ENCODE measurements at regions not wholly inside any gene's neighbourhood (a gene's known extent, or its start where the extent isn't known, plus 50 kb on each side); places are given as distances from the start of the nearest gene placed in this dataset.

DNA sequence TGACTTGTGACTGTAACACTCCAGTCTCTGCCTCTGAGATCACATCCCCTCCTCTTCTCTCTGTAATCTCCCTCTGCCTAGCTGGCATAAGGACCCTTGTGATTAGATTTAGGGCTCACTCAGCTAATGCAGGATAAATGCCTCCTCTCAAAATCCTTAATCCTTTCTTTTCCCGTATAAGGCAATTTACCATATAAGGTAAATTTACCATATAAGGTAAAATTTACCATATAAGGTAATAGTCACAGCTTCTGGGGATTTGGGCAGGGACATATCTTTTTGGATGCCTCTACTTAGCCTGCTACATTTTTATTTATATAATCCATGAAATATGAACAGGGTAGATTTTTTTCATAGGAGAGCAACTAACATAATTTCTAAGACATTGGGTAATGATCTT is 318.0 kb upstream of the PUM3 start:
- Histone ChIP-seq H3K27me3 (peaks cover 0 to 6% (median 0%) of the 10 kb centered on the region in 4 donors), H3K4me1 (no peaks in the 10 kb centered on the region), H3K9me3 (peaks cover 0 to 4% (median 0%) of the 10 kb centered on the region in 4 donors), H3K4me3 (no peak overlapping the region), H3K27ac (no peak overlapping the region), H3K36me3 (no peaks in the 10 kb centered on the region)
- 65 to 78% methylated on average over 1 of the region's 1 CpG for WGBS, 2 donors
- TF ChIP-seq, protein P1, sequence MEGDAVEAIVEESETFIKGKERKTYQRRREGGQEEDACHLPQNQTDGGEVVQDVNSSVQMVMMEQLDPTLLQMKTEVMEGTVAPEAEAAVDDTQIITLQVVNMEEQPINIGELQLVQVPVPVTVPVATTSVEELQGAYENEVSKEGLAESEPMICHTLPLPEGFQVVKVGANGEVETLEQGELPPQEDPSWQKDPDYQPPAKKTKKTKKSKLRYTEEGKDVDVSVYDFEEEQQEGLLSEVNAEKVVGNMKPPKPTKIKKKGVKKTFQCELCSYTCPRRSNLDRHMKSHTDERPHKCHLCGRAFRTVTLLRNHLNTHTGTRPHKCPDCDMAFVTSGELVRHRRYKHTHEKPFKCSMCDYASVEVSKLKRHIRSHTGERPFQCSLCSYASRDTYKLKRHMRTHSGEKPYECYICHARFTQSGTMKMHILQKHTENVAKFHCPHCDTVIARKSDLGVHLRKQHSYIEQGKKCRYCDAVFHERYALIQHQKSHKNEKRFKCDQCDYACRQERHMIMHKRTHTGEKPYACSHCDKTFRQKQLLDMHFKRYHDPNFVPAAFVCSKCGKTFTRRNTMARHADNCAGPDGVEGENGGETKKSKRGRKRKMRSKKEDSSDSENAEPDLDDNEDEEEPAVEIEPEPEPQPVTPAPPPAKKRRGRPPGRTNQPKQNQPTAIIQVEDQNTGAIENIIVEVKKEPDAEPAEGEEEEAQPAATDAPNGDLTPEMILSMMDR (IDR thresholded peaks at IDR 0.05): no peak
- ATAC-seq: no peak
- FAIRE-seq: no peak
- intact Hi-C loops (cut with DNase I): no loop called here
- DNase-seq: no peak

DNA sequence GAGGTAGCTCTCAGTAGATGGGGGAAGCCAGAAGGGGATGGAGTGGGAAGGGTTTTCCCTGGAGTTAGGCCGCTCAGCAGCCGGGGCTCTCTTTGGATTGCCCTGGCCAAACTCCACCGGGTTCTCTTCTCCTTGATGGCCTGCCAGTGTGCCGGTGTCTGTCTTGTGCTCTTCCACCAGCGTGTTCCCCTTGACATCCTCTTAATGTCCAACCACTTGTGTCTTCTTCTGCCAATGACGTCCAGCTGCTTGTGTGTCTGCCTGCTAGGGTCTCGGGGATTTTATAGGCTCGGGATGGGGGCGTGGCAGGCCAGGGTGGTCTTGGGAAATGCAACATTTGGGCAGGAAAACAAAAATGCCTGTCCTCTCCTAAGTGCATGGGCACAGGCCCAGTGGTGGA is 313.1 kb upstream of the PUM3 start:
- H3K9me3 ChIP-seq: no peaks in the 10 kb centered on the region
- ATAC-seq (no peak), DNase-seq (peak in 1 of 6 donors; percentile 16), FAIRE-seq (no peak)
- no peaks in the 10 kb centered on the region for H3K36me3 ChIP-seq
- H3K4me1 ChIP-seq: no peaks in the 10 kb centered on the region
- no peaks in the 10 kb centered on the region for H3K27me3 ChIP-seq
- intact Hi-C loops (cut with DNase I): no loop called here
- no peak overlapping the region for H3K4me3 ChIP-seq
- TF ChIP-seq, protein P1 (IDR thresholded peaks at IDR 0.05): no peak
- 74 to 80% methylated on average over 9 of the region's 9 CpGs for WGBS, 2 donors
- no peak overlapping the region for H3K27ac ChIP-seq

DNA sequence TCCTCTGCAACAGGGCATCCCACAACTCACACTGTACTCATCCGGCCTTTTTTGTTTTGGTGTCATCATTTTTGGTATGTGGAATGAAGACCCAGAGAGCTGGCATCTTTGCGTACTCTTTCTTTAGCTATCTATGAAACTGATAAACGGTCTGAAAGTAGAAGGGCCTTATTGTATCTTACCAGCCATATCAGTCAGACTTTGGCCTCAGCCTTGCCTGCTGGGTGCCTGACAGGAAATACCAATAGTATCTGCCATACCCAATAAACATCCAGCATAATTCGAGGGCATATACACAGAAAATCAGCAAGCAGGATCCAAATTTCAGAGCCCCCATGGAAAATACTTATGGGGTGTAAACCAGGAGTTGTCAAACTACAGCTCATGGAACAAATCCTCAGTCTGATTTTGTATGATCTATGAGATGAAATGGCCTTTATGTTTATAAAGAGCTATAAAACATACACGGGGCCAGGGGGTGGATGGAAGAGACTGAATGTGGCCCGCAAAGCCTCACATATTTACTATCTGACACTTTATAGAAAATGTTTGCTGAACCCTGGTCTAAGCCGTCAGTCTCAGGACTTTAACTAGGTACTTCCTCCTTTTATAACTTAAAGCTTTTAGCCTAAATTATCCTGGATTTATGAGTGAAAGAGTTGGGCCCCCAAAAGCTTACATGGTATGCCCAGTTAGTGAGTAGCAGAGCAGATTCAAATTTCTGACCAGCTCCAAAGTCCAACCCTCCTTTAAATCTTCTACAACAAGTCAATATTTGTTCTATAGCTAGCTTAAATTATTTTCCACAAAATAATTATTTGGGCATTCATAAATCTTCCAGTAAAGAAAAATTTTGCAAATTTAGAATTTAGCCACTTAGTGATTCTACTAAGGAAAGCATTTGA is 308.0 kb upstream of the PUM3 start:
- TF ChIP-seq, protein P1 (IDR thresholded peaks at IDR 0.05): no peak
- intact Hi-C loops (cut with DNase I): no loop called here
- Histone ChIP-seq H3K4me1 (no peaks in the 10 kb centered on the region), H3K9me3 (no peaks in the 10 kb centered on the region), H3K36me3 (no peaks in the 10 kb centered on the region), H3K4me3 (no peak overlapping the region), H3K27ac (no peak overlapping the region), H3K27me3 (no peaks in the 10 kb centered on the region)
- ATAC-seq: no peak
- WGBS, 2 donors: 57 to 63% methylated on average over 7 of the region's 7 CpGs
- DNase-seq: no peak
- FAIRE-seq: no peak

DNA sequence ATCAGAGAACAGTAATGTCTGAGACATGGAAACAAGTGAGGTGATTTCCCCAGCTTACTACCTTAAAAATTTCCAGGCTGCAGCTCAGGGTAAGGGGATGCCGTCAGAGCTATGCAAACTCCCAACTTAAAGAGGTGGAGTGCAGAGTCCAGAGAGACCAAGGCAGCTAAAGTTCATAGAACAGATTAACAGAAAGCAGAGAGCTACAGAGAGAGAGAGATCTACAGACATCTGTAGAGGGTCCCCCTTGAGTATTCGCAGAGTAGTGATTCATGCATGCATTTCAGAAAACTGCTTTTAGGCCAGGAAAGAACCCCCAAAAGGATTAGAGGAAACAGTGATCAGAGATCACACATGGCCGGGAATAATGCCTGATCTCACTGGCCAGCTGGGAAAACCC is 306.2 kb upstream of the PUM3 start:
- intact Hi-C loops (cut with DNase I): no loop called here
- 43 to 56% methylated on average over 3 of the region's 3 CpGs for WGBS, 2 donors
- Histone ChIP-seq H3K36me3 (no peaks in the 10 kb centered on the region), H3K27me3 (no peaks in the 10 kb centered on the region), H3K9me3 (no peaks in the 10 kb centered on the region), H3K4me1 (no peaks in the 10 kb centered on the region), H3K4me3 (no peak overlapping the region), H3K27ac (no peak overlapping the region)
- FAIRE-seq (no peak), DNase-seq (no peak), ATAC-seq (no peak)
- TF ChIP-seq, protein P1 (IDR thresholded peaks at IDR 0.05): no peak

Data from pancreas (tissue), 10 donors.